Mammary epithelial cell (primary cell): ENCODE measurements at regions not wholly inside any gene's neighbourhood (a gene's known extent, or its start where the extent isn't known, plus 50 kb on each side); places are given as distances from the start of the nearest gene placed in this dataset.

Experiments
- EZH2 ChIP-seq: IDR thresholded peaks from 2 replicates; pipeline ENCODE4 v1.6.1; 2012; ENCODE audit warnings: low read length, inconsistent platforms, borderline replicate concordance
- TF ChIP-seq, protein P1 (sequence below), 2 donors: IDR thresholded peaks in 1 of 2; conservative IDR thresholded peaks in 1 of 2; 2 replicates each; pipeline ENCODE4 v1.5.1; 2011 to 2012; ENCODE audit warnings: inconsistent platforms in 2 of 2, low read length in 2 of 2, mild to moderate bottlenecking in 2 of 2, control low read depth in 1 of 2, low read depth in 1 of 2; ENCODE audit not compliant: insufficient read depth in 1 of 2; ENCODE audit errors: extremely low read depth in 1 of 2

DNA sequence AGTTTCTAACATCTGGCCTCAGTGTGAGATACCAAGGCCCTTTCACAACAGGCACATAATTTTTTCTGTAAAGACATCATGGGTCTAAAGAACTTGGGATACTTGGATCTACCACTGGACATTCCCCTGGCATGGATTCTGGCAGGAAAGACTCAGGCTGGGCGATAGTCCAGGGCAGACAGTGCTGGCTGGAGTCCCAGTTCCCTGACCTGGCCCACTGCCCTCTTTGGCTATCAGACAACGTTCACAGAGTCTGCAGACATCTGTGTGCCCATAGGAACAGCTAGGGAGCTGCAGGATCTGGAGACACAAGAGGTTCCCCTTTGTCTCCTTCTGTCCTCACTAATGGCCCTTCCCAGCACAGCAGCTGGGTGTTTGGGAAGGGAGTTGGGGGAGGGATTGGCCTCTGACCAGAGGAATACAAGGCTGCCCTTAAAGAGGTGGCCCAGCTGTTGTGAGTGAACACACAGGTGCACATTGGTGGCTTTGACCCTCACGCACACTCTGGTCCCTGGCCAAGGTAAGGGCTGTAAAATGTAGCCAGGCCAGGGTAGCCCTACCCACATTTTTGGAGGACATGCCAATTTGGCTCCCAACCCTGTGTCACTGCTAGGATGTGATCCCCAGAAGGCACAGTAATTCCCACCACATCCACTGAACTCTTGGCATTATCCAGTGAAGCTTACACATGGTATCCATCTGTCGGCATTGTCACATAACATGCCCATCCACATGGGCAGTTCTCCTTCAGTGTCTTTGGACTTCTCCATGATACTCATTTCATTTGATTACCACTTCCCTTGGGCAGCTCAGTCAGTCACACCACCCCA lies 72.3 kb downstream of the SOX3 start:
- TF ChIP-seq EZH2 = no peak
- TF ChIP-seq, protein P1, sequence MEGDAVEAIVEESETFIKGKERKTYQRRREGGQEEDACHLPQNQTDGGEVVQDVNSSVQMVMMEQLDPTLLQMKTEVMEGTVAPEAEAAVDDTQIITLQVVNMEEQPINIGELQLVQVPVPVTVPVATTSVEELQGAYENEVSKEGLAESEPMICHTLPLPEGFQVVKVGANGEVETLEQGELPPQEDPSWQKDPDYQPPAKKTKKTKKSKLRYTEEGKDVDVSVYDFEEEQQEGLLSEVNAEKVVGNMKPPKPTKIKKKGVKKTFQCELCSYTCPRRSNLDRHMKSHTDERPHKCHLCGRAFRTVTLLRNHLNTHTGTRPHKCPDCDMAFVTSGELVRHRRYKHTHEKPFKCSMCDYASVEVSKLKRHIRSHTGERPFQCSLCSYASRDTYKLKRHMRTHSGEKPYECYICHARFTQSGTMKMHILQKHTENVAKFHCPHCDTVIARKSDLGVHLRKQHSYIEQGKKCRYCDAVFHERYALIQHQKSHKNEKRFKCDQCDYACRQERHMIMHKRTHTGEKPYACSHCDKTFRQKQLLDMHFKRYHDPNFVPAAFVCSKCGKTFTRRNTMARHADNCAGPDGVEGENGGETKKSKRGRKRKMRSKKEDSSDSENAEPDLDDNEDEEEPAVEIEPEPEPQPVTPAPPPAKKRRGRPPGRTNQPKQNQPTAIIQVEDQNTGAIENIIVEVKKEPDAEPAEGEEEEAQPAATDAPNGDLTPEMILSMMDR (conservative IDR thresholded peaks at IDR 0.05 in 1 of 2, IDR thresholded peaks at IDR 0.05 in 1 of 2; ENCODE audit: extremely low read depth in 1 of 2, insufficient read depth in 1 of 2, low read depth in 1 of 2, low read length in 2 of 2) = no peak
